ENCODE measurements at regions not wholly inside any gene's neighbourhood (a gene's known extent, or its start where the extent isn't known, plus 50 kb on each side); places are given as distances from the start of the nearest gene placed in this dataset.
A peak's percentile ranks its signal among the peaks of the same experiment; 100 is the strongest.

GRCh38 chr5:173832386-173832785 lies 55.8 kb upstream of the CPEB4 start:
- Mint-ChIP-seq H3K9me3 (peaks cover 6 to 11% of the 10 kb centered on the region in 2 experiments; a peak in 4 of 5 replicates), H3K4me3 (no peak overlapping the region), H3K4me1 (peaks cover 3 to 7% of the 10 kb centered on the region in 2 experiments; a peak in 3 of 4 replicates), H3K27ac (peak overlapping the region in 1 of 3 experiments; percentile 12; a peak in 1 of 7 replicates), H3K27me3 (ENCODE audit: low read depth) (peaks cover 1% of the 10 kb centered on the region; the same call in 1 of the 2 replicates), H3K36me3 (ENCODE audit: insufficient read depth in 1 of 3, low read depth in 3 of 3) (peaks cover 2 to 7% (median 3%) of the 10 kb centered on the region in 3 experiments; a peak in 5 of 7 replicates)
- Histone ChIP-seq H3K56ac (ENCODE audit: insufficient read length, low read depth, low read length) (no peak overlapping the region), H4K91ac (ENCODE audit: insufficient read length, low read depth, low read length) (no peak overlapping the region), H4K20me1 (ENCODE audit: control insufficient read depth, insufficient read depth, insufficient read length) (peaks cover 2% of the 10 kb centered on the region), H4K5ac (ENCODE audit: insufficient read length, low read depth, low read length) (no peak overlapping the region), H3K79me2 (ENCODE audit: insufficient read depth, low read length) (no peaks in the 10 kb centered on the region), H3K4me2 (ENCODE audit: insufficient read depth, insufficient read length, low read length) (no peak overlapping the region), H3K9me3 (ENCODE audit: control insufficient read depth, low read depth, low read length) (no peaks in the 10 kb centered on the region), H3K4me1 (ENCODE audit: insufficient read depth, low read length) (no peaks in the 10 kb centered on the region), H3K9ac (ENCODE audit: extremely low read depth, insufficient read length, low read length) (no peak overlapping the region), H3K18ac (ENCODE audit: insufficient read length, low read depth, low read length) (no peak overlapping the region), H2BK5ac (ENCODE audit: insufficient read length, low read length) (no peak overlapping the region), H3K23ac (ENCODE audit: insufficient read length, low read depth, low read length) (no peak overlapping the region), H3K14ac (ENCODE audit: insufficient read depth, low read length) (no peak overlapping the region), H2BK15ac (ENCODE audit: low read depth, low read length) (no peak overlapping the region), H3T11ph (ENCODE audit: low read length) (no peak overlapping the region), H3K27ac (ENCODE audit: insufficient read length, low read depth, low read length) (no peak overlapping the region), H3K23me2 (ENCODE audit: insufficient read length, low read depth, low read length, poor library complexity, severe bottlenecking) (no peaks in the 10 kb centered on the region), H2AFZ (ENCODE audit: low read length) (no peak overlapping the region), H3K79me1 (ENCODE audit: insufficient read depth, low read depth, low read length, poor library complexity, severe bottlenecking) (no peaks in the 10 kb centered on the region), H2BK120ac (ENCODE audit: low read depth, low read length, poor library complexity, severe bottlenecking) (no peak overlapping the region), H2AK5ac (ENCODE audit: insufficient read length, low read length) (no peak overlapping the region), H4K8ac (replicated peaks; ENCODE audit: insufficient read length, low read depth, low read length) (no peak overlapping the region), H3K4ac (ENCODE audit: low read depth, low read length) (no peak overlapping the region), H2BK12ac (ENCODE audit: insufficient read length, low read depth, low read length) (no peak overlapping the region), H2BK20ac (ENCODE audit: low read depth, low read length, poor library complexity, severe bottlenecking) (no peak overlapping the region), H3K27me3 (ENCODE audit: insufficient read depth, low read length) (no peaks in the 10 kb centered on the region)
- TF ChIP-seq CTCF (conservative IDR thresholded peaks at IDR 0.05) = no peak
- no peak for DNase-seq
- WGBS (ENCODE audit: extremely low coverage, insufficient read length, low lambda C conversion rate) = no CpG with 5 or more reads among the region's 7 CpGs

Data from H9 (cell line).